ENCODE measurements at regions not wholly inside any gene's neighbourhood (a gene's known extent, or its start where the extent isn't known, plus 50 kb on each side); places are given as distances from the start of the nearest gene placed in this dataset.
"Not testable (repeated sequence)": the region's sequence is repeated elsewhere in the genome, so short reads cannot be mapped to it uniquely, and the experiment has no call there.

GRCh38 chr5:167108266-167108665 is 1183.2 kb upstream of the WWC1 start:
- TF ChIP-seq MAX (IDR thresholded peaks at IDR 0.05); YY1 (IDR thresholded peaks at IDR 0.05); CTCF (IDR thresholded peaks at IDR 0.05; ENCODE audit: low read depth, low read length, missing input control); HNF4A (conservative IDR thresholded peaks at IDR 0.05); RAD21 (IDR thresholded peaks at IDR 0.05); JUND (IDR thresholded peaks at IDR 0.05); GABPA (IDR thresholded peaks at IDR 0.05 in 1 of 2, conservative IDR thresholded peaks at IDR 0.05 in 1 of 2); TAF1 (conservative IDR thresholded peaks at IDR 0.05); SP1 (IDR thresholded peaks at IDR 0.05); REST (IDR thresholded peaks at IDR 0.05); EGR1 (IDR thresholded peaks at IDR 0.05; ENCODE audit: low read depth in 2 of 2): not testable (repeated sequence)

Measured in liver (tissue), 3 donors.